GM23338 (cell line): ENCODE measurements at regions not wholly inside any gene's neighbourhood (a gene's known extent, or its start where the extent isn't known, plus 50 kb on each side); places are given as distances from the start of the nearest gene placed in this dataset.

Source experiments
- CREB1 ChIP-seq: fragments of 250-450 bp; sonication (Bioruptor Pico); IDR thresholded peaks from 2 replicates; pipeline ENCODE4 v1.5.0; 2020; ENCODE audit warnings: low read depth, mild to moderate bottlenecking, moderate library complexity
- EZH2 ChIP-seq: fragments of 200-600 bp; sonication (generic); IDR thresholded peaks from one replicate; pipeline ENCODE4 v1.8.0; 2017; ENCODE audit warnings: antibody characterized with exemption, mild to moderate bottlenecking, low read depth; ENCODE audit not compliant: unreplicated experiment
- JUNB ChIP-seq: IDR thresholded peaks from one replicate; pipeline ENCODE4 v1.6.1; 2016; ENCODE audit warnings: antibody characterized with exemption; ENCODE audit not compliant: unreplicated experiment
- NANOG ChIP-seq: IDR thresholded peaks from 2 replicates; pipeline ENCODE4 v1.6.1; 2016; ENCODE audit warnings: antibody characterized with exemption, borderline replicate concordance
- POLR2AphosphoS5 ChIP-seq: IDR thresholded peaks from 2 replicates; pipeline ENCODE4 v1.6.1; 2016; ENCODE audit warnings: antibody characterized with exemption, low read depth
- STAT1 ChIP-seq: IDR thresholded peaks from one replicate; pipeline ENCODE4 v1.6.1; 2016; ENCODE audit warnings: antibody characterized with exemption; ENCODE audit not compliant: unreplicated experiment
- ZNF114 ChIP-seq: fragments of 250-450 bp; sonication (Bioruptor Pico); IDR thresholded peaks from 2 replicates; pipeline ENCODE4 v1.5.0; 2020; ENCODE audit warnings: mild to moderate bottlenecking, moderate library complexity
- ZNF331 ChIP-seq: fragments of 250-450 bp; sonication (Bioruptor Pico); IDR thresholded peaks from 2 replicates; pipeline ENCODE4 v1.5.0; 2020; ENCODE audit warnings: low read depth, mild to moderate bottlenecking, moderate library complexity
- TF ChIP-seq, protein P1 (sequence below): fragments of 250-450 bp; sonication (Bioruptor Pico); IDR thresholded peaks from 2 replicates; pipeline ENCODE4 v1.5.0; 2020; ENCODE audit warnings: mild to moderate bottlenecking, moderate library complexity
- TF ChIP-seq, protein P2 (sequence below), 2 experiments: fragments of 200-600 bp in 1 of 2; sonication (generic) in 1 of 2; conservative IDR thresholded peaks; 2 replicates each; pipeline versions ENCODE4 v1.5.1 to v1.6.1; 2016 to 2017; ENCODE audit warnings: antibody characterized with exemption in 2 of 2, low read depth in 2 of 2, mild to moderate bottlenecking in 2 of 2, moderate library complexity in 1 of 2
- TF ChIP-seq, protein P3 (sequence below): IDR thresholded peaks from 2 replicates; pipeline ENCODE4 v1.6.1; 2016; ENCODE audit warnings: antibody characterized with exemption

- TF ChIP-seq, protein P1, sequence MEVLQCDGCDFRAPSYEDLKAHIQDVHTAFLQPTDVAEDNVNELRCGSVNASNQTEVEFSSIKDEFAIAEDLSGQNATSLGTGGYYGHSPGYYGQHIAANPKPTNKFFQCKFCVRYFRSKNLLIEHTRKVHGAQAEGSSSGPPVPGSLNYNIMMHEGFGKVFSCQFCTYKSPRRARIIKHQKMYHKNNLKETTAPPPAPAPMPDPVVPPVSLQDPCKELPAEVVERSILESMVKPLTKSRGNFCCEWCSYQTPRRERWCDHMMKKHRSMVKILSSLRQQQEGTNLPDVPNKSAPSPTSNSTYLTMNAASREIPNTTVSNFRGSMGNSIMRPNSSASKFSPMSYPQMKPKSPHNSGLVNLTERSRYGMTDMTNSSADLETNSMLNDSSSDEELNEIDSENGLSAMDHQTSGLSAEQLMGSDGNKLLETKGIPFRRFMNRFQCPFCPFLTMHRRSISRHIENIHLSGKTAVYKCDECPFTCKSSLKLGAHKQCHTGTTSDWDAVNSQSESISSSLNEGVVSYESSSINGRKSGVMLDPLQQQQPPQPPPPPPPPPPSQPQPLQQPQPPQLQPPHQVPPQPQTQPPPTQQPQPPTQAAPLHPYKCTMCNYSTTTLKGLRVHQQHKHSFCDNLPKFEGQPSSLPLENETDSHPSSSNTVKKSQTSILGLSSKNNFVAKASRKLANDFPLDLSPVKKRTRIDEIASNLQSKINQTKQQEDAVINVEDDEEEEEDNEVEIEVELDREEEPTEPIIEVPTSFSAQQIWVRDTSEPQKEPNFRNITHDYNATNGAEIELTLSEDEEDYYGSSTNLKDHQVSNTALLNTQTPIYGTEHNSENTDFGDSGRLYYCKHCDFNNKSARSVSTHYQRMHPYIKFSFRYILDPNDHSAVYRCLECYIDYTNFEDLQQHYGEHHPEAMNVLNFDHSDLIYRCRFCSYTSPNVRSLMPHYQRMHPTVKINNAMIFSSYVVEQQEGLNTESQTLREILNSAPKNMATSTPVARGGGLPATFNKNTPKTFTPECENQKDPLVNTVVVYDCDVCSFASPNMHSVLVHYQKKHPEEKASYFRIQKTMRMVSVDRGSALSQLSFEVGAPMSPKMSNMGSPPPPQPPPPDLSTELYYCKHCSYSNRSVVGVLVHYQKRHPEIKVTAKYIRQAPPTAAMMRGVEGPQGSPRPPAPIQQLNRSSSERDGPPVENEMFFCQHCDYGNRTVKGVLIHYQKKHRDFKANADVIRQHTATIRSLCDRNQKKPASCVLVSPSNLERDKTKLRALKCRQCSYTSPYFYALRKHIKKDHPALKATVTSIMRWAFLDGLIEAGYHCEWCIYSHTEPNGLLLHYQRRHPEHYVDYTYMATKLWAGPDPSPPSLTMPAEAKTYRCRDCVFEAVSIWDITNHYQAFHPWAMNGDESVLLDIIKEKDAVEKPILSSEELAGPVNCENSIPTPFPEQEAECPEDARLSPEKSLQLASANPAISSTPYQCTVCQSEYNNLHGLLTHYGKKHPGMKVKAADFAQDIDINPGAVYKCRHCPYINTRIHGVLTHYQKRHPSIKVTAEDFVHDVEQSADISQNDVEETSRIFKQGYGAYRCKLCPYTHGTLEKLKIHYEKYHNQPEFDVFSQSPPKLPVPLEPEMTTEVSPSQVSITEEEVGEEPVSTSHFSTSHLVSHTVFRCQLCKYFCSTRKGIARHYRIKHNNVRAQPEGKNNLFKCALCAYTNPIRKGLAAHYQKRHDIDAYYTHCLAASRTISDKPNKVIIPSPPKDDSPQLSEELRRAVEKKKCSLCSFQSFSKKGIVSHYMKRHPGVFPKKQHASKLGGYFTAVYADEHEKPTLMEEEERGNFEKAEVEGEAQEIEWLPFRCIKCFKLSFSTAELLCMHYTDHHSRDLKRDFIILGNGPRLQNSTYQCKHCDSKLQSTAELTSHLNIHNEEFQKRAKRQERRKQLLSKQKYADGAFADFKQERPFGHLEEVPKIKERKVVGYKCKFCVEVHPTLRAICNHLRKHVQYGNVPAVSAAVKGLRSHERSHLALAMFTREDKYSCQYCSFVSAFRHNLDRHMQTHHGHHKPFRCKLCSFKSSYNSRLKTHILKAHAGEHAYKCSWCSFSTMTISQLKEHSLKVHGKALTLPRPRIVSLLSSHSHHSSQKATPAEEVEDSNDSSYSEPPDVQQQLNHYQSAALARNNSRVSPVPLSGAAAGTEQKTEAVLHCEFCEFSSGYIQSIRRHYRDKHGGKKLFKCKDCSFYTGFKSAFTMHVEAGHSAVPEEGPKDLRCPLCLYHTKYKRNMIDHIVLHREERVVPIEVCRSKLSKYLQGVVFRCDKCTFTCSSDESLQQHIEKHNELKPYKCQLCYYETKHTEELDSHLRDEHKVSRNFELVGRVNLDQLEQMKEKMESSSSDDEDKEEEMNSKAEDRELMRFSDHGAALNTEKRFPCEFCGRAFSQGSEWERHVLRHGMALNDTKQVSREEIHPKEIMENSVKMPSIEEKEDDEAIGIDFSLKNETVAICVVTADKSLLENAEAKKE (CRISPR knock-in tag) = no peak
- TF ChIP-seq POLR2AphosphoS5 (no peak), ZNF114 (CRISPR knock-in tag) (no peak), NANOG (no peak), CREB1 (CRISPR knock-in tag) (no peak), JUNB (no peak), EZH2 (no peak), STAT1 (no peak), ZNF331 (CRISPR knock-in tag) (no peak)
- TF ChIP-seq, protein P2, sequence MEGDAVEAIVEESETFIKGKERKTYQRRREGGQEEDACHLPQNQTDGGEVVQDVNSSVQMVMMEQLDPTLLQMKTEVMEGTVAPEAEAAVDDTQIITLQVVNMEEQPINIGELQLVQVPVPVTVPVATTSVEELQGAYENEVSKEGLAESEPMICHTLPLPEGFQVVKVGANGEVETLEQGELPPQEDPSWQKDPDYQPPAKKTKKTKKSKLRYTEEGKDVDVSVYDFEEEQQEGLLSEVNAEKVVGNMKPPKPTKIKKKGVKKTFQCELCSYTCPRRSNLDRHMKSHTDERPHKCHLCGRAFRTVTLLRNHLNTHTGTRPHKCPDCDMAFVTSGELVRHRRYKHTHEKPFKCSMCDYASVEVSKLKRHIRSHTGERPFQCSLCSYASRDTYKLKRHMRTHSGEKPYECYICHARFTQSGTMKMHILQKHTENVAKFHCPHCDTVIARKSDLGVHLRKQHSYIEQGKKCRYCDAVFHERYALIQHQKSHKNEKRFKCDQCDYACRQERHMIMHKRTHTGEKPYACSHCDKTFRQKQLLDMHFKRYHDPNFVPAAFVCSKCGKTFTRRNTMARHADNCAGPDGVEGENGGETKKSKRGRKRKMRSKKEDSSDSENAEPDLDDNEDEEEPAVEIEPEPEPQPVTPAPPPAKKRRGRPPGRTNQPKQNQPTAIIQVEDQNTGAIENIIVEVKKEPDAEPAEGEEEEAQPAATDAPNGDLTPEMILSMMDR (conservative IDR thresholded peaks at IDR 0.05; ENCODE audit: low read depth in 2 of 2) = no peak
- TF ChIP-seq, protein P3, sequence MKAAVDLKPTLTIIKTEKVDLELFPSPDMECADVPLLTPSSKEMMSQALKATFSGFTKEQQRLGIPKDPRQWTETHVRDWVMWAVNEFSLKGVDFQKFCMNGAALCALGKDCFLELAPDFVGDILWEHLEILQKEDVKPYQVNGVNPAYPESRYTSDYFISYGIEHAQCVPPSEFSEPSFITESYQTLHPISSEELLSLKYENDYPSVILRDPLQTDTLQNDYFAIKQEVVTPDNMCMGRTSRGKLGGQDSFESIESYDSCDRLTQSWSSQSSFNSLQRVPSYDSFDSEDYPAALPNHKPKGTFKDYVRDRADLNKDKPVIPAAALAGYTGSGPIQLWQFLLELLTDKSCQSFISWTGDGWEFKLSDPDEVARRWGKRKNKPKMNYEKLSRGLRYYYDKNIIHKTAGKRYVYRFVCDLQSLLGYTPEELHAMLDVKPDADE = no peak
Observed at GRCh38 chrX:117751155-117751554, 365.5 kb downstream of the KLHL13 start (continued).
